SKM-1 (cell line): ENCODE measurements at regions not wholly inside any gene's neighbourhood (a gene's known extent, or its start where the extent isn't known, plus 50 kb on each side); places are given as distances from the start of the nearest gene placed in this dataset.

ENCODE experiments used
- DNase-seq: peaks from one replicate; lab custom pipeline; 2025; ENCODE audit not compliant: unreplicated experiment; lab: John Stamatoyannopoulos, UW

- DNase-seq = no peak
Observed at GRCh38 chr2:79359419-79359818, 153.4 kb upstream of the CTNNA2 start.

GRCh38 chr2:79355569-79355968 is 157.3 kb upstream of the CTNNA2 start:
- DNase-seq = no peak

GRCh38 chr2:79327460-79327859 is 167.9 kb upstream of the REG3A start:
- DNase-seq = no peak

GRCh38 chr2:79320871-79321270 is 161.3 kb upstream of the REG3A start:
- no peak for DNase-seq

- no peak for DNase-seq
Observed at GRCh38 chr2:79294994-79295393, 135.4 kb upstream of the REG3A start.

GRCh38 chr2:79292958-79293315 is 133.4 kb upstream of the REG3A start:
- DNase-seq = no peak

- no peak for DNase-seq
Observed at GRCh38 chr2:79292239-79292957, 132.8 kb upstream of the REG3A start.

GRCh38 chr2:79275863-79276262 is 116.3 kb upstream of the REG3A start:
- no peak for DNase-seq

- DNase-seq = no peak
Observed at GRCh38 chr2:79275197-79275596, 115.6 kb upstream of the REG3A start.

GRCh38 chr2:79272616-79273015 is 113.1 kb upstream of the REG3A start:
- no peak for DNase-seq

- DNase-seq = no peak
Observed at GRCh38 chr2:79271456-79271855, 111.9 kb upstream of the REG3A start.

- DNase-seq = no peak
Observed at GRCh38 chr2:79260848-79261247, 101.3 kb upstream of the REG3A start.

- DNase-seq = no peak
Observed at GRCh38 chr2:79259959-79260358, 100.4 kb upstream of the REG3A start.

GRCh38 chr2:79259296-79259695 is 99.7 kb upstream of the REG3A start:
- DNase-seq = no peak

- no peak for DNase-seq
Observed at GRCh38 chr2:79253243-79253774, 93.8 kb upstream of the REG3A start.

- DNase-seq = no peak
Observed at GRCh38 chr2:79250656-79251055, 91.1 kb upstream of the REG3A start.

- DNase-seq = no peak
Observed at GRCh38 chr2:79248776-79249175, 89.2 kb upstream of the REG3A start.

- no peak for DNase-seq
Observed at GRCh38 chr2:79235135-79235534, 75.6 kb upstream of the REG3A start.

- DNase-seq = no peak
Observed at GRCh38 chr2:79223539-79223938, 64.0 kb upstream of the REG3A start.

- DNase-seq = peak; percentile 28
Observed at GRCh38 chr2:79219383-79219988, 59.9 kb upstream of the REG3A start.

GRCh38 chr2:79210274-79210917 is 50.8 kb upstream of the REG3A start:
- no peak for DNase-seq
